GM19043 (cell line): ENCODE measurements at regions not wholly inside any gene's neighbourhood (a gene's known extent, or its start where the extent isn't known, plus 50 kb on each side); places are given as distances from the start of the nearest gene placed in this dataset.
"Not testable (repeated sequence)": the region's sequence is repeated elsewhere in the genome, so short reads cannot be mapped to it uniquely, and the experiment has no call there.

Experiments
- ATAC-seq: cut with Tn5 transposase; IDR thresholded peaks from one replicate; pipeline ENCODE4 v1.9.1; 2021; ENCODE audit warnings: low read depth; ENCODE audit not compliant: unreplicated experiment

DNA sequence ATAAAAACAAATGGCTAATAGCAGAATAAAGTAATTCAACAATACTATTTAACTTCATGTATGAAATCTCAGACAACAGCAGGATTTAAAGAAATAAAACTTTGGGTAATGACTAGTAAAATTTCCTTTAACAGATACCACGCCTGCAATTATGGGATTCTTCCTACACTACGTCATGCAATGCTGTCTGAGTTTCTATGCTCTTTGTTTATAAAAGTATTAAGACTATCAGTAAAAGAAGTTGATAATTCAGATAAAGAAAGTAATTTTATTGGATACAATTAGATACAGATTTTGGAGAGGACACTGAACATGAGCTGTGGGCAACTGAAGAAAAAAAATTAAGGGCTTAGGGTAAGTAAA lies 308.4 kb upstream of the LRFN5 start:
- no peak for ATAC-seq

DNA sequence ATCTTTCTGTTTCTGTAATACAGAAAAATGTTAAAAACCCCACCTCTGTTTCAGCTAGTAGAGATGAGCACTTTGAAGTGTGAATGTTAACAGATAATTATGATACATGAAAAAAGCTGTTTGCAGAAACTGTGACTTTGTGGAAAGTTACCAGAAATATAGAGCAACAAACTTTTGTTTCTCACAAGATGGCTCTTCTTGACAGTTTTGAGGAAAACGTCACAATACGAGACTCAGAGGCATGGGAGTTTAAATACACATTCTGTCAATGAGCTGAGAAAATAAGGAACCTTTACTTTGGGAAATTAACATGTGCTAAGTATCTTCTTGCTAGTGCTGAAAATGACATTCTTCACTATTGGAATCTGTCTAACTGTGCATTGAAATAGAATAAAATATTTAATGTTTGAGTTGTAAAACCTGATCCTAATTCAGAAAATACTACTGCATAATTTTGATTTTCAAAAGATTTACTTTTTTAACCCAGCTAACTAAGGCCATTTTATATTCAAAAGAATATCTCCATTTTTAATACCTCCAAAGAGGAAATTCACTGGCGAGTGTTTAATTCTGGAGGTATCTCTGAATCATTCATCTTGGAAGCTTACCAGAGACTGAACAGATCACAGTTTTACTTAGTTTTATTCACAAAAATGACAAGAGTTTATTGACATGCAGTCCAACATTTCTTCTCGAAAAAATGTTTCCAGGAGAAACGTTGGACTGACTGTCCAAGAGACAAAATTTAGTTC lies 308.9 kb upstream of the LRFN5 start:
- no peak for ATAC-seq

DNA sequence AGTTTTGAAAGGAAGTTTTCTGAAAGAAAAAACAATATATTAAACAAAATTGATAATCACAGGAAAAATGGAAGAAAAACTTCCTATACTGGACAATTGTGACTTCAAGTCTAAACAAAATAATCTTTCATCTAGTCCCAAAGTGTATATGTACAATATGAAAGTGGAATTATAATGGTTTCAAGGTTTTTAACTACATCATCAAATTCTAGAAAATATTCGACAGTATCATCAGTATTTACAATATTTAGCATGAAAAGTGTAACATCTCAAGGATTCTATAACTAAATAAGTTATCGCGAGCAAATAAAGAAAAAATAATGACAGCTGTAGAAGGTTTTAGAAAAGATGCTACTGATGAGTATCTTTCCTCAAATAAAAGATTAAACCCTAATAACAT lies 310.9 kb upstream of the LRFN5 start:
- no peak for ATAC-seq

DNA sequence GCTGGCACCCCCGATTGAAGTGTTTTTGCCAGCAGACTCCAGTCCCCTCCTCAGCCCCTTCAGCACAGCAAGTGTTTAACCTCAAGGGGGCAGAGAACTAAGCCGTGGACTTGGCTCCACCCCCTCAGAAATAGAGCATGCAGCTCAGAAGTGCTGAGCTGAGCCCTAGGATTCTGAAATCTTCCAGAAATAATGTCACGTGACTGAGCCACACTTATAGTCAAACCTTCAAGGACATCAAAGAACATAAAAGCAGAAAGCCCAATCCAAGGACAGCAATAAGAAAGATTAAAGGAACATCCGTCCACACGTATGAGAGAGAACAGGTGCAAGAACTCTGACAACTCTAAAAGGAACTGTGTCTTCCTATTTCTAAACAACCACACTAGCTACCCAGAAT lies 317.7 kb upstream of the LRFN5 start:
- no peak for ATAC-seq

DNA sequence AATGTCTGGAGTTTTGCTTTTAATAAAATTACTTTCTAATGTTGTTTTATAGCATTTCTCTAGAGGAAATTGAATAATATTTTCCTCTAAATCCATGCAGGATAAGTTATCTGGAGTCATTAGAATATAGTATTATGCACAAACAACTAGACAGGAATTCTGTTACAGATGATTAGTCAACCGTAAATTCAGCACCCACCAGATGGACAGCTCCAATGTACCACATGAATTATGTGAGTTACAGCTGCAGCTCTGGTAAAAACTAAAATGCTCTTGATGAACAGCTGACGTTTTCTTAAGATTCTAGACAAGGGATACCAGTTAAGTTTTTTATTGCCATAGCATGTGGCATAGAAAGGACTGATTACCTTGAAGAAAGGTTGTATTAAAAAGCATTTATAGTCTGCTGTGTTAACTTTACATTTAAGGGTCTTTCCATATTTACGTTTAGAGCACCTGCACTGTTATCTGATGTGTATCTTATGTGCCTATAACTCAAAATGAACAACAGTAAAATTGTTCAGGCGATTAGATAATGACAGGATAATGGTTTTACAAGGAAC lies 321.4 kb upstream of the LRFN5 start:
- no peak for ATAC-seq

DNA sequence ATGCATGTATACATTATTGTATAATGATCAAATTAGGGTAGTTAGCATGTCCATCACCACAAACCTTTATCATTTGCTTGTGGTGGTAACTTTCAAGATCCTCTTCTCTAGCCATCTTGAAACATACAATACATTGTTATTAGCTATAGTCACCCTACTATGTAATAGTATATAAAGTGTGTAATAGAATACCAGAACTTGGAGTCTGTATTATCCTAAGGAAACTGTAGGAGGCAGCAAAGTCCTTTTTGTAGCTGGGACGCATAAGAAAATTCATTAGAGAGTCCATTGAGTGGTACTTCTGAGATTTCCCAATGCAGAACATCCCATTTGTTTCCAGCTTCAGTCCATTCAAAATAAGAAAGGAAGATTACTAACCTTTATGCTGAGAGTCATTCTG lies 325.9 kb upstream of the LRFN5 start:
- no peak for ATAC-seq

DNA sequence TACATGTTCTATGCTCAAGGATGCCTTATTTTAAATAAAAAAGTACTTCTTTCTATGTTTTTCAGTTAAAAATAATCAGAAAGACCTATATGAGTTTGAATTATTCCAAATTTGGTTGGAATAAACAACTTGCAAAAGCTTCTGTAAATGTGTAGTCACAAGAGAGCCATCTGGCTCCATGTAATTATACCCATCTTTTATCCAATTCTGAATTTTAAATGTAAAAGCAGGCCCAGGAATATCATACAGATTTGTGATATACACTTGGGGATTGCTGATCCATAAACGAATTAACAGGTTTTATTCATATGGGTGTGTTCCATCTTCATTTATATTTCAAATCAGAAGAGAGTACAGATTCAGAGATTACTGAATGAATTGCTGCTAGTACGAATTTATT lies 329.2 kb upstream of the LRFN5 start:
- no peak for ATAC-seq

DNA sequence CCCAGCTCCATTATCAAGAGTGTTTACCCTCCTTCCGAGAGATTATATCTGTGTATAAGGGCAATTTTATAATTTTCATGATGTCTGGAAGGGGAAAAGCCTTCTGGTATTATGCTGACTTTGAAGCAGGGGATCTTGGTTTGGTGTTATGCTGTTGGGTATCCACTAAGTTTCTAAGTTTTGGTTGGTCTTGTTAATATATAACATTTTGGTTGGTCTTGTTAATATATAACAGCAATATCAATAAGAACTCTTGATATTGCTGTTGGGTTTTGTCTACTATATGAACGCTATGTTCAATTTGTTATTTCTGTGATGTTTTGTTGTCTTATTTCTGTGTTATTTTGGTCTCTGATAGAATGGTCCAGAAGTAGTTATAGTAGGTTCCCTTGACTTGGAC lies 349.2 kb upstream of the LRFN5 start:
- ATAC-seq, result no peak

DNA sequence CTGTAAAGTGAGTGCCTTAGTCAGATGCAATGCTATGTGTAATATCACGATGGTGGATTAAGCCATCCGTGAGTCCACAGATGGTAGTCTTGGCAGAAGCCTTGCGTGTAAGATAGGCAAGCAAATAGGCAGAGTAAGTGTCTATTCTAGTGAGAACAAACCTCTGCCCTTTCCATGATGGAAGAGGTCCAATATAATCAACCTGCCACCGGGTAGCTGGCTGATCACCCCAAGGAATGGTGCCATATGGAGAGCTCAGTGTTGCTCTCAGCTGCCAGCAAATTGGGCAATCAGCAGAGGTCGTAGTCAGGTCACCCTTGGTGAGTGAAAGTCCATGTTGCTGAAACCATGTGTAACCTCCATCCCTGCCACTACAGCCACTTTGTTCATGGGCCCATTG lies 371.2 kb upstream of the LRFN5 start:
- ATAC-seq, result no peak

DNA sequence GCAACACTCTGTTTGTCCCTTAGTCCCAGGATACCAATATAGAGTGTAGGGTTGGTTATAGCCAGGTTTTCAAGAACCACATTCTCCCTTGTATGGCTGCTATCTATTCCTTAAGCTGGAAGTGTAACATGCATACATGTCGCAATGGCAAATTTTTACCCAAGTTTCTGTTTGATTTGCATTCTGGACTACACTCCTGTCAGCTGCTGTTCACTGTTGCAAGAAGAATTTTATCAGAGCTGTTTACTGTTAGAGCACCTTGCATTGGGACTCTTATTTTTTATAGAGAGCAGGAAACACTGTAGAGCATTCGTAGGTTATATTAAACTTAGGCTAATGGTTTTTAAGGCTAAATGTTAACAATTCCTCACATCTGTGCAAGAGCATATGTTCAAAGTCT lies 376.0 kb upstream of the LRFN5 start:
- ATAC-seq, result no peak

DNA sequence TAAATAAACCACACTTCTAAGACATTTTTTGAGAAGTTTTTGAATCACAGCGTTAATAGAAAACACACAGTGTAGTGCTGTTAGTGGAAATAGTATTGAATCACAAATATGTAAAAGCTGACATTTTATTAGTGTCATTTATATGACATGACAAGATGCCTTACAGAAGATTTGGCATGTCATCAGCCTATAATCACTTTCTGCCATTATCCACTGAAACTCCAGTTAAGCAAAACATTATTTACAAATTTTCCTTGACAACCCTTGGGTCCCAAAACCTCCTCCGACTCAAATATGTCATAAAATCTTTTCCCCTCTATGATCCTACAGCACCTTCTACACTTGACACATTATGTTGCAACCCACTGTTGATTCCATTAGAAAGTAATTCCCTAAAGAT lies 376.9 kb upstream of the LRFN5 start:
- ATAC-seq, result no peak

DNA sequence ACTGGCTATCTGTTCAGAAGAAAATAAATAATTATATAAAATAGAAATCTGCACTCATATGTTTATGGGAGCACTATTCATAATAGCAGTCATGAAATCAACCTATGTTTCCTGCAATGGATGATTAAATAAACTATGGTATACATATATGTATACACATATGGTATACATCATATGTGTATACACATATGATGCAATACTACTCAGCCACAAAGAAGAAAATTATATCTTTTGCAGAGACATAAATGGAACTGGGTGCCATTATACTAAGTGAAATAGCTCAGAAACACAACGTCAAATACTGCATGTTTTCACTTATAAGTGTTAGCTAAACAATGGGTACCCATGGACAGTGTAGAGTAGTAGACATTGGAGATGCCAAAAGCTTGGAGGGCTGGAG lies 381.2 kb upstream of the LRFN5 start:
- no peak for ATAC-seq

DNA sequence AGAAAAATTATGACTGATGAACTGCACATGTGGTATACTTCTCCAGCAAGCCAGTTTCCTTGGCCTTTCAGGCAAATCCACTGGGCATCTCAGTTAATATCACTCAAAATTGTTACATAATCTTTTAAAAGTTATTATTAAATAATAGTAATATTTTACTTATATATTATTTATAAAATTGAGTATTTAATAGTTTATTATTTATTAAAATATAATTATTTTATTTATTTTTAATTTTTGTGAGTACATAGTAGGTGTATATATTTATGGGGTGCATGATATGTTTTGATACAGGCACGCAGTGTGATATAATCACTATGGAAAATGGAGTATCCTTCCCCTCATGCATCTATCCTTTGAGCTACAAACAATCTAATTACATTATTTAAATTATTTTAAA lies 384.1 kb upstream of the LRFN5 start:
- ATAC-seq, result no peak

DNA sequence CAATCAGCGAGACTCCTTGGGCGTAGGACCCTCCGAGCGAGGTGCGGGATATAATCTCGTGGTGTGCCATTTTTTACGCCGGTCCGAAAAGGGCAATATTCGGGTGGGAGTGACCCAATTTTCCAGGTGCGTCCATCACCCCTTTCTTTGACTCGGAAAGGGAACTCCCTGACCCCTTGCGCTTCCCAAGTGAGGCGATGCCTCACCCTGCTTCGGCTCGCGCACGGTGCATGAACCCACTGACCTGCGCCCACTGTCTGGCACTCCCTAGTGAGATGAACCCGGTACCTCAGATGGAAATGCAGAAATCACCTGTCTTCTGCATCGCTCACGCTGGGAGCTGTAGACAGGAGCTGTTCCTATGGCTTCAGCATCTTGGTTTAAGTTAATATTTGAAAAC lies 391.7 kb upstream of the LRFN5 start:
- not testable (repeated sequence) for ATAC-seq

DNA sequence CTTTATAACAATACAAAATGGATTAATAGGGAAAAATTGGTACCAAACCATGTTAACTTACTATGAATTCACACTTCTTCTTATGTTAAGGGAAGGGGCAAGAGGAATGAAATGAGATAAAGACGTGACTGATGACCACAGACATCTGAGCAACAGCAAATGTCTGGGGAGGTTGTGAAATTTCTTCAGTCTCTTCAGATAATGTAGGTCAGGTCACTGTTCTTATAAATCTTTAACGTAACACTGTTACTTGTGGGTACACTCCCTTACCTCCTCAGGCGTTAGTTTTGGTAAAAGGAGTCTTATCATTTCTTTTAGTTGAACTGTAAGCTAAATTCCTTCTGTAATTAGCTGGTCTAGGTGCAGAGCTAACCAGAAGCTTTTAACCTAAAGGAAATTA lies 405.0 kb upstream of the LRFN5 start:
- no peak for ATAC-seq

DNA sequence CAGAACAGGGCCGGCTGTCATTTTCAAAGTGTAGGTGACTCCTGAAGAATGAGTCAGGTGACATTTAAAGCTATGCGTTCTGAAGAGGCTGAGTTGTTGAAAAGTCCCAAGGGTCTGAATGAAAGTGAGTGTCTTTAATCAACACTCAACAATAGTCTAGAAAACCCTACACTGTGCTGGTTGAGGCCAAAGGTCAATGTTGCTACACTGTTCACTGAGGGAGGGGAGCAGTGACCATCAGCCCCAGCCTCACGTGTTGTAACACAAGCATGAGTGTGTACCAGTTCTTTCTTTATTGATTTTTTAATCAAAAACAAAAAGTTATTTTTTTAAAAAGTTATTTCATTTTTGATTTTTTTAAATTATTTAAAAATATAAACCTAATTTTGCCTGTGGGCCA lies 418.8 kb upstream of the LRFN5 start:
- ATAC-seq, result no peak

DNA sequence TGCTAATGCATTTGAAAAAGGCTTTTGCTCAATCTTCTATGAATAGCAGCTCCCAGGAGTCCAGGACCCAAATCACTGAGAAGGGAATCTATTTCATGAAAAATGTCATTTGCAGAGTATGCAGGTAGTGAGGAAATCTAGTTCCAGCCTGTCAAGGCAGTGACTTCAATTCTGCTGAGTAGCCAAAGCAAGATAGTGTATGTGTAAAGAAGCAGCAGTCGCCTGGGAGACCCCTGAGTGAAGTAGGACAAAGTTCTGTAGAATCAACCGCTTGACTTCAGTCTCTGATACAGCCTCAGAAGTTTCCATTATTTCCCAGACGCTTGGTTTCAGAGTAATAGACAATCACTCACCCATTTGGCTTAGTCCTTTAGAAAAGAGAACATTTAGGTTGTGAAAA lies 435.6 kb upstream of the LRFN5 start:
- ATAC-seq, result no peak

DNA sequence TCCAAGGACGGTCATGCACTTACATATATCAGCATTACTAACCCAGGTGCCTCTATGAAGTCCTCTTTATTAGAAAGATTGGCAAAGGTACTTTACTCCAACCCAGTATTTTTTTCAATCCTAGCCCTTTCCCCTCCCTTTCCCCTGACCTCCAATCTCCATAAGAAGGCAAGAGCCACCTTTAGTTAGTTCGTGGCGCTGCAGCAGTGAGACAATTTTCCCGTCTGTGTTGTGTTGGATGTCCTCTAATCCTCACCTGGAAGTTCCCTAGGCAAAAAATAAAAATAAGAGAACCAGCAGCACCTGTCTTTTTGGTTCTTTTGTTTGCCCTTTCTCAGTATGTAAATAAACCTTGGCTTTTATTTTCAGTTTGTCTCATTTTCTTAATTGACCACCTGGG lies 439.6 kb upstream of the LRFN5 start:
- ATAC-seq, result no peak

DNA sequence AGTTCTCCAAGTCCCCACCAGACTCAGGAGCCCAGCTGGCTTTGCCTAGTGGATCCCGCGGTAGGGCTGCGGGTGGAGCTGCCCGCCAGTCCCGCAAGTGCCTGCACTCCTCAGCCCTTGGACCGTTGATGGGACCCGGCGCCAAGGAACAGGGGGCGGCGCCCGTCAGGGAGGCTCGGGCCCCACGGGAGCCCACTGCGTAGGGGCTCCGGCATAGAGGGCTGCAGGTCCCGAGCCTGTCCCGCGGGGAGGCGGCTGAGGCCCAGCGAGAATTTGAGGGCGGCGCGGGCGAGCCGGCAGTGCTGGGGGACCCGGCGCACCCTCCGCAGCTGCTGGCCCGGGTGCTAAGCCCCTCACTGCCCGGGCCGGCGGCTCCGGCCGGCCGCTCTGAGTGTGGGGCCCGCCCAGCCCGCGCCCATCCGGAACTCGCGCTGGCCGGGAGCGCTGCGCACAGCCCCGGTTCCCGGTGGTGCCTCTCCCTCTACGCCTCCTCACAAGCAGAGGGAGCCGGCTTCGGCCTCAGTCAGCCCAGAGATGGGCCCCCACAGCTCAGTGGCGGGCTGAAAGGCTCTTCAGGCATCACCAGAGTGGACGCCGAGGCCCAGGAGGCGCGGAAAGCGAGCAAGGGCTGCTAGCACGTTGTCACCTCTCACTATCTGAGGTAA lies 452.4 kb upstream of the LRFN5 start:
- ATAC-seq, result no peak

DNA sequence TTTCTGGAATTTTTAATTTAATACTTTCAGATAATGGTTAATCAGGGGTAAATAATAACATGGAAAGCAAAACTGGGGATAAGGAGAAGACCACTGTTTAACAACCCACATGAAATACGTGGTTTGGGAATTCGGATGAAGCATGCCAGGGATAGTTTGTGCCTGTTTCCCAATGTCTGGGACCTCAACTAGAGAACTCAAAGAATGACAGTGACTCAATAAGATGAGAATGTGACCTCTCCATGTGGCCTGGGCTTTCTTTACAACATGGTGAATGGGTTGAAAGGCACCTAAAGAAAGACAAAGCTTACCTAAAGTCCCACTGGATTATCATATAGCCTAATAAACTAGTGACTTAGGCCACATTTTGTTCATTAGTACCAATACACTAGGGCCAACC lies 460.3 kb upstream of the LRFN5 start:
- ATAC-seq, result no peak

DNA sequence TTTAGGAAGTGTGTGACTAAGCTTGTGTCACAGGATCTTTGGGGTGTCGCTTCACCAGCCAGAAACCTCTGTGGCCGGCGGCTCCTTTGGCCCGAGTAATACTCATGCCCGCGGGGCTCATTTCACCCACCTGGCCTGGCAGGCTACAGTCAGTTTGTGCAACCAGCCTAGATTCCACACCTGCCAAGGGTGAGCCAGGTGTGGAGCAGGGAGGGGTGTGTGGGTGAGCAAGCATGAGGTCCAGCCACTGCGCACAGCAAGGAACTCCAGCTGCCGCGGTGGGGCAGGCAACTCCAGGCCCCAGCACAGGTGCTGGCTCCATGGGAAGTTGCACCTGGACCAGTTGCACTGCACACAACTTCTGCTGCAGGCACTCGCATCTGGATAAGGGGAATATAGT lies 462.3 kb upstream of the LRFN5 start:
- no peak for ATAC-seq

DNA sequence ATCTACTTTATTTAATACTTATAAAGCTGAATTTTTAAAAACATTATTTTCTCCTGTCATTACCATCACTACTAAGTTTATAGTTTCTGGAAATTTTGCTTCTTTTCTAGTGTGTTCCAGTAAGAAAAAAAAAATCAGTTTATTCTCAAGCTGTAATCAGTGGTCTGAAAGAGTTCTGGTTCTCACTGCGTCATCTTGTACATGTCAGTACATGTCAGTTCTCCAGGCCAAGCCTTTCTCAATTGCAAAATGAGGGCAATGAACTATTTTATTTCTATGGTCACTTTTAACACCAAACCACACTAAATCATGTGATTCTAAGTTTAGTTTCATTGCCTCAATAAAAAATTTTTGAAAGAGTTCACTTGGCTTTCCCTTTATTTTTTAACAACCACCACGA lies 468.9 kb upstream of the LRFN5 start:
- no peak for ATAC-seq
